GM12891 (cell line): ENCODE measurements at regions not wholly inside any gene's neighbourhood (a gene's known extent, or its start where the extent isn't known, plus 50 kb on each side); places are given as distances from the start of the nearest gene placed in this dataset.

ENCODE experiments used
- POLR2A ChIP-seq: IDR thresholded peaks from 2 replicates; pipeline ENCODE4 v1.6.1; 2011; ENCODE audit warnings: low read depth, low read length, control low read depth
- SPI1 ChIP-seq: IDR thresholded peaks from 2 replicates; pipeline ENCODE4 v1.6.1; 2011; ENCODE audit warnings: low read depth, low read length, control low read depth
- TAF1 ChIP-seq: IDR thresholded peaks from 2 replicates; pipeline ENCODE4 v1.6.1; 2011; ENCODE audit warnings: low read depth, low read length, control low read depth

- no peak for TF ChIP-seq SPI1
- TF ChIP-seq TAF1, result no peak
- TF ChIP-seq POLR2A, result no peak
Observed at GRCh38 chr4:14562901-14563300, 439.4 kb upstream of the CPEB2 start.
